Stimulated activated naive B cell treated with anti-CD40 and anti-IgM and Interleukin-4, amounts not matched to agents 10 μg/mL and 1 μg/mL and 100 μg/mL, for 72 hours (primary cell): ENCODE measurements at regions not wholly inside any gene's neighbourhood (a gene's known extent, or its start where the extent isn't known, plus 50 kb on each side); places are given as distances from the start of the nearest gene placed in this dataset.
"Not testable (repeated sequence)": the region's sequence is repeated elsewhere in the genome, so short reads cannot be mapped to it uniquely, and the experiment has no call there.

Source experiments
- ATAC-seq, 2 donors: fragments of 150-1000 bp; cut with Tn5 transposase; replicated peaks; 2 replicates each; pipeline ENCODE4 v1.10.0; 2021; ENCODE audit warnings: moderate library complexity in 1 of 2
- DNase-seq: peaks from one replicate; pipeline ENCODE4 v3.0.0; 2021
- H3K27ac Mint-ChIP-seq: one replicate; pipeline ENCODE4 v1.8.0; 2022; ENCODE audit warnings: mild to moderate bottlenecking, mixed read lengths
- H3K27me3 Mint-ChIP-seq, 2 donors: one replicate each; pipeline ENCODE4 v1.8.0; 2022; ENCODE audit warnings: mixed read lengths in 2 of 2
- H3K36me3 Mint-ChIP-seq, 2 donors: one replicate each; pipeline ENCODE4 v1.8.0; 2022; ENCODE audit warnings: mixed read lengths in 2 of 2, mild to moderate bottlenecking in 1 of 2
- H3K4me1 Mint-ChIP-seq, 2 donors: one replicate each; pipeline ENCODE4 v1.8.0; 2022; ENCODE audit warnings: mixed read lengths in 2 of 2, mild to moderate bottlenecking in 1 of 2
- H3K4me3 Mint-ChIP-seq, 2 donors: one replicate each; pipeline ENCODE4 v1.8.0; 2022; ENCODE audit warnings: mild to moderate bottlenecking in 2 of 2, mixed read lengths in 2 of 2, moderate library complexity in 1 of 2
- H3K9me3 Mint-ChIP-seq, 2 donors: one replicate each; pipeline ENCODE4 v1.8.0; 2022; ENCODE audit warnings: mixed read lengths in 2 of 2, mild to moderate bottlenecking in 1 of 2

DNA sequence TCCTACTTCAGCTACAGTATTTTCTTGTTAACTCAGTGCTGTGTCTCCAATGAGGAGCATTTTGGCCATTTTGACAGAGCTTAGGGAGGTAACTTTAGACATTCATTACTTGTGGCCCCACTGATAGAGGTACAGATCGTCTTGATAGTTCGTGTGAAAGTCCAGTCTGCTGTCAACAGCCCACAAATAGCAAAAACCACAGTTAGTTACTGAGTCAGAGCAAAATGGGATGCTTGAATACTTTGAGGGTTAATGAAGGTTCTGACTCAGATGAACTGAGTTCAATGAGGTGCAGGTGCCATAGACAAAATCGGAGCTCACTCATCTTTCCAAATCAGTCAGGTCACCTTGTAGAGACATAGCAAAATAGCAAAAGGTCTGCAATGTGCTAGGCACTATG, 163.1 kb upstream of the TLE4 start:
- DNase-seq (no peak), ATAC-seq (peak; percentile 58 to 77)
- H3K36me3 Mint-ChIP-seq: no peaks in the 10 kb centered on the region
- H3K4me3 Mint-ChIP-seq: no peak overlapping the region
- no peaks in the 10 kb centered on the region for H3K9me3 Mint-ChIP-seq
- H3K27ac Mint-ChIP-seq: no peak overlapping the region
- peaks cover 0 to 9% of the 10 kb centered on the region in 2 donors for H3K27me3 Mint-ChIP-seq
- H3K4me1 Mint-ChIP-seq: peaks cover 0 to 2% of the 10 kb centered on the region in 2 donors

DNA sequence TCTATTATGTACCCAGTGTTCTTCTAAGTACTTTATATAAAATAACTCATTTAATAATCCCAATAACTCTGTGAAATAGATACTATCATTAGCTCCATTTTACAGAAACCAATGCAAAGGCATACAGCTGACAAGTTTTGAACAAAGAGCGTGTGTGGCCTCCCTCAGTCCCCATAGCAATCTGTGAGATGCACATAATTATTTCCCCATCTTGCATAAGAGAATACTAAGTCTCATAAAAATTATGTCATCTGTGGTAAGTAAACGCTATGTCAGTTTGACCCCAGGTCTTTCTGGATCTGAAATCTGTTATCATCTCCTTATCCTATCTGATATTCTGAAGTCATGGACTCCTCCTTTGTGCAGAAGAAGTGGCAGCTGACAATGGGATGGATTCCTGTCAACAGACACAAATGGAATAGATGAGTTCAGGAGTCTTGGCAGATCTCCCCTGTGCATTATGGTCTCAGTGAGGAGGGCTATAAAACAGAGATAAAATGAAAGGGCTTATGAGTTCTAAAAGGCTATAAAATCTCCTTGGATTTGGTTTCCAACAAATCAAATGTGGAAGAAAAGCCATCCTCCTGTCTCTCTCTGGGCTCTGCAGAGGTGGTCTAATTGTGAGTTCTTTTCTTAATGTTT, 162.5 kb upstream of the TLE4 start:
- DNase-seq: no peak
- Mint-ChIP-seq H3K4me3 (no peak overlapping the region), H3K4me1 (peaks cover 0 to 2% of the 10 kb centered on the region in 2 donors), H3K27ac (no peak overlapping the region), H3K27me3 (peaks cover 0 to 9% of the 10 kb centered on the region in 2 donors), H3K9me3 (no peaks in the 10 kb centered on the region), H3K36me3 (no peaks in the 10 kb centered on the region)
- ATAC-seq: no peak

DNA sequence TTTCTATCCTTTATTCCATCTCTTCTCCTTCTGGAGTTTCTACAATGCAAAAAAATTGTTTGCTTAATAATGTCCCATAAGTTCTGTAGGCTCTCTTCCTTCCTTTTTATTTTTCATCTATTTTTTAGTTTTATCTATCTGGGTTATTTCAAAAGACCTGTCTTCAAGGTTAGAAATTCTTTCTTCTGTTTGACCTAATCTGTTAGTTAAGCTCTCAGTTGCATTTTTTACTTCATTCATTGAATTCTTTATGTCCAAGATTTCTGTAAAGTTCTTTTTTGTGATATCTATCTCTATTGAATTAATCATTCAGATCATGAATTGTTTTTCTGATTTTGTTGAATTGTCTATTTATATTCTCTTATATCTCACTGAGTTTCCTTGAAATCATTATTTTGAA, 145.9 kb upstream of the TLE4 start:
- H3K36me3 Mint-ChIP-seq: peaks cover 2 to 8% of the 10 kb centered on the region in 2 donors
- ATAC-seq (no peak), DNase-seq (no peak)
- H3K4me3 Mint-ChIP-seq: no peak overlapping the region
- H3K4me1 Mint-ChIP-seq: no peaks in the 10 kb centered on the region
- peaks cover 17 to 19% of the 10 kb centered on the region in 2 donors for H3K9me3 Mint-ChIP-seq
- H3K27me3 Mint-ChIP-seq: peaks cover 6 to 15% of the 10 kb centered on the region in 2 donors
- H3K27ac Mint-ChIP-seq: no peak overlapping the region

DNA sequence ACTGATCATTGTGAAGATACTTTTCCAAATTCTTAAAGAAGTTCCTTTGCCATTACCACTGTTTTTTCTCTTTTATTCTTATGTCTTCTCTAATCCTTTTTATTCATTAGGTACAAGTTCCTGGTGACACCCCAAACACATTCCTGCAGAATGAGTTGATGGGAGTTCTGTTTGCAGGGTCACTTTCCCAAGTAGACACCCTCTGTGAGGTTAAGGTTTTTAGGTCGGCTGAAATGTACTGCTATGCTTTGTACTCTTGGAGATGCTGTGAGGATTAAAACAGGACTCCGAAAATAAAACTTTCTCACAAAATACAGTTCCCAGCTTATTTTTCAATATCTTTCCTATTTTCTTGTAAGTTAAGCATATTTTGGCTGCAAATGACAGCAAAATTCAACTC, 143.3 kb upstream of the TLE4 start:
- DNase-seq (no peak), ATAC-seq (no peak)
- Mint-ChIP-seq H3K4me3 (no peak overlapping the region), H3K27me3 (peaks cover 6 to 11% of the 10 kb centered on the region in 2 donors), H3K36me3 (peaks cover 2 to 8% of the 10 kb centered on the region in 2 donors), H3K27ac (no peak overlapping the region), H3K9me3 (peaks cover 17 to 18% of the 10 kb centered on the region in 2 donors), H3K4me1 (no peaks in the 10 kb centered on the region)

DNA sequence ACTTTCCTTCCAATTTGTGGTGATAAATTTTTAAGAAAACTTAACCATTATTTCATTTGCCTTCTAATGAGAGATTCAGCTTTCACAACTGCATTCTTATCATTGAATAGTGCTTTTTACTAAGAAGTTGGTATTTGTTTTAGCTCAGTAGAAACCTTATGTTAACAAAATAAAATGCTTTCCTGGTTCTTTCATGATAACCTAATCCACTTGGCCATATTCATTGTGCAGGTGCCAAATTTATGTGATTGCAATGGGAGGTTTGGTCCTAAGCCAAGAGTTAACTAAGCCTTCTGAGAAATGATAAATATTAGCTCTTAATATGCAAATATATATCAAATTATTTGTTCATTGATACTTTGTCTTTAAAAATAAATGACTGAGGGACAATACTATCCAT, 141.1 kb upstream of the TLE4 start:
- no peaks in the 10 kb centered on the region for H3K4me1 Mint-ChIP-seq
- ATAC-seq: no peak

DNA sequence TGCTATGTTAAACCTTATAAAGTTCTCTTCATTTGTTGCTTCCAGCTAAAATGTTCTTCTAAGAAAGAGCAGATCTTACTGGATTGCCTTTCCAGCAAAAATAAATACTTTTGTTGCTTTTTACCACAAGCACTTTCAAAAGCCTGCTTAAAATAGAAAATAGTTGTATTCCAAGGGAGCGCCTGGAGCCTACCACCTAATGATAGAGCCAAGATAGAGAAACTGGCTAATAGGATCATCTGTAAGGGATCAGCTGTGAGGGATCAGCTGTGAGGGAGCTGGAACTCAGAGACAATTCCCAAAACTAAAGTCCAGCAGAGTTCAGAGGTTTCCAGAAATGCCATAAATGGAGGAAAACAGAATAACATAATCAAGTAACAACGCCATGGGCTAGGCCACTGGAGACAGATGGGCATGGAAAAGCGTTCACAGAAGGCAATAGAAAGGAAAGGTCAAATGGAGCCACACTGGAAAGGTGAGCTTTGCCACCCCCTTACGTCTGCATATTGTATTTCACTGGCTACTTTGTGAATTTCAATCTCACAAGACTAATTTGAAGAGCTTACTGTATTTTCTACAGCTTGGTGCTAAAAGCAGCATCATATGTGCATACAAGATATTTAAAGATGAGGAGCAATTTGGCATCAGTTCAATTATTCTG, 140.6 kb upstream of the TLE4 start:
- DNase-seq (no peak), ATAC-seq (no peak)
- no peak overlapping the region for H3K4me3 Mint-ChIP-seq
- no peaks in the 10 kb centered on the region for H3K4me1 Mint-ChIP-seq
- H3K36me3 Mint-ChIP-seq: peaks cover 0 to 4% of the 10 kb centered on the region in 2 donors
- peaks cover 4 to 8% of the 10 kb centered on the region in 2 donors for H3K9me3 Mint-ChIP-seq
- no peak overlapping the region for H3K27ac Mint-ChIP-seq
- H3K27me3 Mint-ChIP-seq: peaks cover 3 to 6% of the 10 kb centered on the region in 2 donors

More for the DNA sequence above, 141.1 kb upstream of the TLE4 start:
- H3K27me3 Mint-ChIP-seq: peaks cover 3 to 6% of the 10 kb centered on the region in 2 donors
- DNase-seq: no peak
- no peak overlapping the region for H3K27ac Mint-ChIP-seq
- peaks cover 10 to 11% of the 10 kb centered on the region in 2 donors for H3K9me3 Mint-ChIP-seq
- H3K4me3 Mint-ChIP-seq: no peak overlapping the region
- peaks cover 0 to 8% of the 10 kb centered on the region in 2 donors for H3K36me3 Mint-ChIP-seq

DNA sequence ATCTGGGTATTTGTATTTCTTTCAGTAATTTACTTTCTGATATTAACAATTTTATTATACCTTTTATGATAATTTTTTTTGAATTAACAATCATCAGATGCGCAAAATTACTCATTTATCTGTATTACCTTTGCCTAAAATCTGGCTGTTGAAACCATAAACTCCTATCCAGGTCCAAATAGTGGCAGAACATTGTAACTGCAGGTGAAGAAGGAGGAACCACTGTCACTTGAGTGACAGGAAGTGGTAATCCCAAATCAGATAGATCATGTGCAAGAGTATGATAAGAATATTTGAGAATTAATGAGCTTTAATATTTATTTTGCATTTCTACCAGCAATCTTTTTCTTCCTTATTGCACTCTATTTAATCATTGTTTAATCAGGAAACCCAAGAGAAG, 139.3 kb upstream of the TLE4 start:
- peaks cover 3 to 6% of the 10 kb centered on the region in 2 donors for H3K27me3 Mint-ChIP-seq
- no peaks in the 10 kb centered on the region for H3K4me1 Mint-ChIP-seq
- peaks cover 0 to 3% of the 10 kb centered on the region in 2 donors for H3K9me3 Mint-ChIP-seq
- H3K4me3 Mint-ChIP-seq: no peak overlapping the region
- H3K36me3 Mint-ChIP-seq: no peaks in the 10 kb centered on the region
- DNase-seq (no peak), ATAC-seq (no peak)
- no peak overlapping the region for H3K27ac Mint-ChIP-seq

DNA sequence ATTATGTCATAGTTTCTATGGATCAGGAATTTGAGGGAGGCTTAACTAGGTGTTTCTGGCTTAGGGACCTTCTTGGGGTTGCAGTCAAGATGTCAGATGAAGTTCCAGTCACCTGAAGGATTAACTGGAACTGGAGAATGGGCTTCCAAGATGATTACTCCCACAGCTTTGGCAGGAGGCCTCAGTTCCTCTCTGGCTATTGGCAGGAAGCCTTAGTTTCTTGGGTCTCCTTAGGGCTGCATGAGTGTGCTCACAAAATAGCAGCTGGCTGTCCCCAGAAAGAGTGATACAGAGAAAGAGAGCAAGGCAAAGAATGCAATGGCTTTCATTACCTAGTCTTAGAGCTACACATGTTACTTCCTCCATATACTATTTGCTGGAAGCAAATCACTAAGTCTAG, 138.1 kb upstream of the TLE4 start:
- DNase-seq: no peak
- Mint-ChIP-seq H3K4me1 (no peaks in the 10 kb centered on the region), H3K4me3 (no peak overlapping the region), H3K36me3 (no peaks in the 10 kb centered on the region), H3K27me3 (peaks cover 8 to 11% of the 10 kb centered on the region in 2 donors), H3K9me3 (peaks cover 3% of the 10 kb centered on the region in 2 donors), H3K27ac (no peak overlapping the region)
- ATAC-seq: no peak

DNA sequence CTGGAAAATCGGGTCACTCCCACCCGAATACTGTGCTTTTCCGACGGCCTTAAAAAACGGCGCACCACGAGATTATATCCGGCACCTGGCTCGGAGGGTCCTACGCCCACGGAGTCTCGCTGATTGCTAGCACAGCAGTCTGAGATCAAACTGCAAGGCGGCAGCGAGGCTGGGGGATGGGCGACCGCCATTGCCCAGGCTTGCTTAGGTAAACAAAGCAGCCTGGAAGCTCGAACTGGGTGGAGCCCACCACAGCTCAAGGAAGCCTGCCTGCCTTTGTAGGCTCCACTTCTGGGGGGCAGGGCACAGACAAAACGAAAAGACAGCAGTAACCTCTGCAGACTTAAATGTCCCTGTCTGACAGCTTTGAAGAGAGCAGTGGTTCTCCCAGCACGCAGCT, 132.5 kb upstream of the TLE4 start:
- not testable (repeated sequence) for H3K9me3 Mint-ChIP-seq, H3K27ac Mint-ChIP-seq, ATAC-seq, H3K36me3 Mint-ChIP-seq, DNase-seq, H3K4me1 Mint-ChIP-seq
- Mint-ChIP-seq H3K4me3 (peak overlapping the region in 1 of 2 donors; percentile 41), H3K27me3 (peaks cover 9 to 12% of the 10 kb centered on the region in 2 donors)

DNA sequence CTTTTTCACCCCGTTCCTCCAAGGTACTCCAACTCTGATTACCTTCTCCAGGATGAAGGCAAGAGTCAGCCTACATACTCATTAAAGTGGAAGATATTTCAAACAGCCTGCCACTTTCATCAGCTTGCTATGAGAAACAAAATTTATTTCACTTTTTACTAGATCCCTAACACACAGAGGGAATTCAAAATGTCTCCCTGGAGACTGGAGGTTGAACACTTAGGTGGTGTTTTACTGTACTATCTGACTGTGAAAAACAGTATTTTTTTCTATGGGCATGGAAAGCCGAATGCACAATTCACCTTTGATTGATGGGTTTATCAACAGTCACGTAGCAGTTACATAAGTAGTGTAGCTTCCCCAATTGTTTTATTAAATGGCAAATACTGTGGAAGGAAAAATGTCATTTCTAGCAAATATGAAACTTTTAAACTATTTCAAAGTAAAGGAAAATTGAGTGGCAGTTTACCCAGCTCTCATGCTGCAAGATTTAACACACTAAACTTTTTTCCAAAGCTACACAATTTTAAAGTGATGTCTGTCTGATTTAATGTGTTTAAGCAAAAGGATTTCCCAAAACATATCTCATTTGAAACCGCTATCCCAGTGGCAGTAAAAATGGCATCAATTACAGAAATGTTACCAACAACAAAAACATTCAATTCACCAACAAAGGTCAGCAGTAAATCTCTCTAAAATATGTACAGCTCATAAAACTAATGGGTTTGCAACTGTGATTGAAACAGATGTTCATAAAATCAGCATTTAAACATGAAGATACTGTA, 125.0 kb upstream of the TLE4 start:
- Mint-ChIP-seq H3K36me3 (no peaks in the 10 kb centered on the region), H3K4me3 (no peak overlapping the region), H3K27me3 (no peaks in the 10 kb centered on the region), H3K27ac (no peak overlapping the region), H3K9me3 (no peaks in the 10 kb centered on the region), H3K4me1 (no peaks in the 10 kb centered on the region)
- ATAC-seq (no peak), DNase-seq (no peak)

DNA sequence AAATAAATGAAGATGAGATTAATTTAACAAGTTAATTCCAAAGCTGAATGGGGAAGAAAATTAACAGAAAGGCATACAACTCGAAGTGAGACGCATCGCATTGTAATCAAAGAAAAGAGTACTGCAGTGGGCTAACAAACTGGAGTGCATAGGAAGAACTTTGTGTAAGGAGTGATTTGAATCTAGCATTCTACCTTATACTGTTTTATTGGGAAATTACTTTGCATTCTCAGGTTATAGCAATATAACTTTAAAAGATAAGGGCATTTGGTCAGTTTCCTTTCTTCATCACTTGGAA, 124.5 kb upstream of the TLE4 start:
- Mint-ChIP-seq H3K4me1 (no peaks in the 10 kb centered on the region), H3K27me3 (no peaks in the 10 kb centered on the region), H3K9me3 (peaks cover under 1 to 1% of the 10 kb centered on the region in 2 donors), H3K36me3 (no peaks in the 10 kb centered on the region), H3K27ac (no peak overlapping the region), H3K4me3 (no peak overlapping the region)
- DNase-seq (no peak), ATAC-seq (no peak)

DNA sequence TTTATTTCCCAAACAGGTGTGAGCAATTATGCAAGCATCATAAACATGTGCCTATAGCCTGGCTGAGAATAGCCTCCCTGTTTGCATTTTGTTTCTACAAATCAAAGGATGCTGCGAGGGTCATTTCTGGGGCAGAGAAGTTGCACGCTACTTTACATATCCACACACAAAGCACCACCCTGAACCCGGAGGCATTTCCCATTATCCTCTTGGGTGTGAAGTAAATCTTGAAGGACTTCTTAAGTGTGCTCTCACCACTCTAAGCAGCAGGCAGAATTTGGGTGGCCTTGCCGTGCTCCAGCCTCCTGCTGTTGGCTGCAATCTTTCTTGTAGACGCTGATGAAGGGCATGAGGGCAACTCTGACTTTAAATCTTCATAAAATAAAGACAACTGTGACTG, 124.0 kb upstream of the TLE4 start:
- Mint-ChIP-seq H3K4me3 (no peak overlapping the region), H3K4me1 (no peaks in the 10 kb centered on the region), H3K27ac (no peak overlapping the region), H3K27me3 (no peaks in the 10 kb centered on the region), H3K36me3 (no peaks in the 10 kb centered on the region), H3K9me3 (peaks cover 3 to 4% of the 10 kb centered on the region in 2 donors)
- ATAC-seq: no peak
- DNase-seq: no peak

DNA sequence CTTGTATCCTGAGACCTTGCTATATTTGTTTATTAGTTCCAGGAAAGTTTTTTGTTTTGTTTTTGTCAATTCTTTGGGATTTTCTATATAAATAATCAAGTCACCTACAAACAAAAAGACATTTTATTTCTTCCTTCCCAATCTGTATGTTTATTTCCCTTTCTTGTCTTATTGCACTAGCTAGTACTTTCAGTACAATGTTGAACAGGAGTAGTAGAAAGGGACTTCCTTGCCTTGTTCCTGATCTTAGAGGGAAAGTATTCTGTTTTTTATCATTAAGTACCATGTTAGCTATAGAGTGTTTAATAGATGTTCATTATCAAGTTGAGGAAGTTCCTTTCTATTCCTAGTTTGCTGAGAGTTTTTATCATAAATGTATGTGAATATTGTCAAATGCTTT, 119.5 kb upstream of the TLE4 start:
- H3K4me1 Mint-ChIP-seq: no peaks in the 10 kb centered on the region

DNA sequence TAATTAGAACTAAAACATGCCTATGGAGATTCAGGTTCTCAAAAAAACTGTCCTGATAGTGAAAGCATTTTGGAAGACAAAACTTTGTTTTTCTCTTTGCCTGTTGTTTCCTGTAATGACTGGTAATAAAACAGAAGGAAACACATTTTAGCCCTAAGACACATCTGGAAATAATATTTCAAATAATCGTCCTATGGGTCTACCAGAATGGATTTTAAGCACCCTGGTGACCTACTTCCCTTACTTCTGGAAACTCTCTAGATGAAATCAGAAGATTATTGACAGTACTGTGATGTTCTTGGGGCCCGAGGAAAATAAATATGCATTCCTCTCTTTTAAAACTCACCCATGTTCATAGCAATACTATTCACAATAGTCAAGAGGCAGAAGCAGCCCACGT, 110.1 kb upstream of the TLE4 start:
- no peaks in the 10 kb centered on the region for H3K27me3 Mint-ChIP-seq
- no peak overlapping the region for H3K27ac Mint-ChIP-seq
- no peaks in the 10 kb centered on the region for H3K4me1 Mint-ChIP-seq
- no peaks in the 10 kb centered on the region for H3K9me3 Mint-ChIP-seq
- H3K36me3 Mint-ChIP-seq: no peaks in the 10 kb centered on the region
- H3K4me3 Mint-ChIP-seq: no peak overlapping the region
- DNase-seq (no peak), ATAC-seq (no peak)

More for the DNA sequence above, 119.5 kb upstream of the TLE4 start:
- Mint-ChIP-seq H3K4me3 (no peak overlapping the region), H3K9me3 (peaks cover 5 to 12% of the 10 kb centered on the region in 2 donors), H3K27me3 (no peaks in the 10 kb centered on the region), H3K36me3 (no peaks in the 10 kb centered on the region), H3K27ac (no peak overlapping the region)
- ATAC-seq: no peak
- DNase-seq: no peak

DNA sequence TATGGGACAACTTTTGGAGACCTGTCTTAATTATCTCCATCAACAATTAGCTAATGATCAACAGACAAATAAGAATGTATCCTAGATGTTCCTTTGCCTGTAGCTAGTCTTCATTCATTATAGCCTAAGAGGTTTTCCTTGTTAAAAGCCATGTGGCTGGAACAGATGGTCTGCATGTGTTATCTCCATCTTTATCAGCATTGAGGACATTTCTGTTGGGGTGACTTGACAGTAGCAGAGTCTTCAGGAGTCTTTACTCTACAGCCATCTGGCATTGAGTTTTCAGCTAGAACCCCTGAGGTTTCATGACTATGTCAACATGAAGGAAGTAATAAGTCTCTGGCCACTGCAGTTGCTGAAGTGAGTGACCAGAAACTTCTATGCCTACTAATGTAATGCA, 106.6 kb upstream of the TLE4 start:
- Mint-ChIP-seq H3K9me3 (no peaks in the 10 kb centered on the region), H3K4me1 (no peaks in the 10 kb centered on the region), H3K27me3 (no peaks in the 10 kb centered on the region), H3K27ac (no peak overlapping the region), H3K36me3 (no peaks in the 10 kb centered on the region), H3K4me3 (no peak overlapping the region)
- DNase-seq: no peak
- no peak for ATAC-seq
